A673 (cell line): ENCODE measurements at regions not wholly inside any gene's neighbourhood (a gene's known extent, or its start where the extent isn't known, plus 50 kb on each side); places are given as distances from the start of the nearest gene placed in this dataset.
"Not testable (repeated sequence)": the region's sequence is repeated elsewhere in the genome, so short reads cannot be mapped to it uniquely, and the experiment has no call there.

ENCODE experiments used
- BruUV-seq: library from RNA; stranded (reverse); fragments of 400-500 nt; replicated peaks from 2 replicates; lab custom pipeline; 2021; lab: Mats Ljungman, UMichigan
- CTCF ChIA-PET: fragments of 300-600 bp; sonication (Branson Sonifier 250); formaldehyde crosslinking; loops from one replicate; lab custom pipeline; 2022; ENCODE audit warnings: antibody characterized with exemption; lab: Charles Lee
- POLR2A ChIA-PET: fragments of 300-600 bp; sonication (Branson Sonifier 250); formaldehyde crosslinking; loops from one replicate; lab custom pipeline; 2022; ENCODE audit warnings: antibody characterized with exemption; ENCODE audit not compliant: low non-redundant PET; lab: Charles Lee
- DNase-seq: peaks from one replicate; pipeline ENCODE4 v3.0.0-alpha.2; 2015; ENCODE audit warnings: low spot score
- H3K27ac ChIP-seq: fragments of 200-600 bp; sonication (generic); 2 replicates; pipeline ENCODE4 v1.5.1; 2016; ENCODE audit warnings: mixed run types, low read depth, mild to moderate bottlenecking, mixed read lengths, antibody characterized with exemption, low read length; ENCODE audit not compliant: poor library complexity, severe bottlenecking
- H3K27me3 ChIP-seq: fragments of 200-600 bp; sonication (generic); replicated peaks from 2 replicates; pipeline ENCODE4 v1.6.1; 2017; ENCODE audit warnings: mixed run types, low read depth, mild to moderate bottlenecking, mixed read lengths, antibody characterized with exemption, low read length; ENCODE audit not compliant: insufficient read depth, poor library complexity
- H3K36me3 ChIP-seq: fragments of 200-600 bp; sonication (generic); 2 replicates; pipeline ENCODE4 v1.6.1; 2016; ENCODE audit warnings: mixed run types, mild to moderate bottlenecking, mixed read lengths, antibody characterized with exemption, low read length; ENCODE audit not compliant: insufficient read depth, poor library complexity, severe bottlenecking
- H3K4me1 ChIP-seq: fragments of 200-600 bp; sonication (generic); 2 replicates; pipeline ENCODE4 v1.6.1; 2017; ENCODE audit warnings: mixed run types, mild to moderate bottlenecking, mixed read lengths, antibody characterized with exemption, low read length; ENCODE audit not compliant: insufficient read depth, poor library complexity, severe bottlenecking
- H3K4me3 ChIP-seq: fragments of 200-600 bp; sonication (generic); 2 replicates; pipeline ENCODE4 v1.5.1; 2016; ENCODE audit warnings: low read depth, mixed run types, mild to moderate bottlenecking, mixed read lengths, low read length; ENCODE audit not compliant: poor library complexity, severe bottlenecking
- H3K9me3 ChIP-seq: fragments of 200-600 bp; sonication (generic); 2 replicates; pipeline ENCODE4 v1.6.1; 2016; ENCODE audit warnings: mixed run types, low read depth, mild to moderate bottlenecking, mixed read lengths, antibody characterized with exemption, low read length; ENCODE audit not compliant: poor library complexity, severe bottlenecking
- intact Hi-C: fragments of 100-400 bp; cut with micrococcal nuclease; formaldehyde crosslinking; loops from one replicate; pipeline ENCODE4 v1.10.0; 2022; ENCODE audit not compliant: unreplicated experiment

GRCh38 chr21:6077358-6077757 lies 4444.0 kb upstream of the TPTE start:
- H3K27me3 ChIP-seq, BruUV-seq, intact Hi-C loops: not testable (repeated sequence)

GRCh38 chr21:6078902-6079301 lies 4442.5 kb upstream of the TPTE start:
- CTCF ChIA-PET, intact Hi-C loops, BruUV-seq: not testable (repeated sequence)

More at GRCh38 chr21:6077358-6077757, 4444.0 kb upstream of the TPTE start:
- H3K9me3 ChIP-seq, DNase-seq, H3K4me1 ChIP-seq, POLR2A ChIA-PET, H3K36me3 ChIP-seq, H3K4me3 ChIP-seq, H3K27ac ChIP-seq, CTCF ChIA-PET: not testable (repeated sequence)

GRCh38 chr21:6080941-6081655 lies 4440.3 kb upstream of the TPTE start:
- BruUV-seq, intact Hi-C loops, H3K4me1 ChIP-seq, DNase-seq, CTCF ChIA-PET, H3K27ac ChIP-seq, POLR2A ChIA-PET, H3K9me3 ChIP-seq, H3K27me3 ChIP-seq, H3K36me3 ChIP-seq, H3K4me3 ChIP-seq: not testable (repeated sequence)

More at GRCh38 chr21:6078902-6079301, 4442.5 kb upstream of the TPTE start:
- DNase-seq, H3K4me3 ChIP-seq, H3K36me3 ChIP-seq, H3K27ac ChIP-seq, H3K9me3 ChIP-seq, H3K27me3 ChIP-seq, H3K4me1 ChIP-seq, POLR2A ChIA-PET: not testable (repeated sequence)

GRCh38 chr21:6082166-6082565 lies 4439.2 kb upstream of the TPTE start:
- POLR2A ChIA-PET, DNase-seq, H3K27me3 ChIP-seq, H3K9me3 ChIP-seq, H3K36me3 ChIP-seq, BruUV-seq, H3K4me3 ChIP-seq, H3K27ac ChIP-seq, CTCF ChIA-PET, intact Hi-C loops, H3K4me1 ChIP-seq: not testable (repeated sequence)

- H3K27ac ChIP-seq, POLR2A ChIA-PET, BruUV-seq, H3K36me3 ChIP-seq, H3K4me3 ChIP-seq, DNase-seq, H3K4me1 ChIP-seq, H3K9me3 ChIP-seq, intact Hi-C loops, H3K27me3 ChIP-seq, CTCF ChIA-PET: not testable (repeated sequence)
Measured at GRCh38 chr21:6083574-6084120, 4437.7 kb upstream of the TPTE start.

- H3K27me3 ChIP-seq, H3K27ac ChIP-seq, BruUV-seq, CTCF ChIA-PET, H3K9me3 ChIP-seq, H3K4me1 ChIP-seq, H3K4me3 ChIP-seq, DNase-seq, intact Hi-C loops, POLR2A ChIA-PET, H3K36me3 ChIP-seq: not testable (repeated sequence)
Measured at GRCh38 chr21:6086038-6086437, 4435.3 kb upstream of the TPTE start.

GRCh38 chr21:6087579-6088178 lies 4433.7 kb upstream of the TPTE start:
- CTCF ChIA-PET, intact Hi-C loops, H3K27ac ChIP-seq, H3K4me3 ChIP-seq, POLR2A ChIA-PET, H3K4me1 ChIP-seq, H3K36me3 ChIP-seq, H3K27me3 ChIP-seq, DNase-seq, BruUV-seq, H3K9me3 ChIP-seq: not testable (repeated sequence)
